ENCODE measurements at regions not wholly inside any gene's neighbourhood (a gene's known extent, or its start where the extent isn't known, plus 50 kb on each side); places are given as distances from the start of the nearest gene placed in this dataset.

DNA sequence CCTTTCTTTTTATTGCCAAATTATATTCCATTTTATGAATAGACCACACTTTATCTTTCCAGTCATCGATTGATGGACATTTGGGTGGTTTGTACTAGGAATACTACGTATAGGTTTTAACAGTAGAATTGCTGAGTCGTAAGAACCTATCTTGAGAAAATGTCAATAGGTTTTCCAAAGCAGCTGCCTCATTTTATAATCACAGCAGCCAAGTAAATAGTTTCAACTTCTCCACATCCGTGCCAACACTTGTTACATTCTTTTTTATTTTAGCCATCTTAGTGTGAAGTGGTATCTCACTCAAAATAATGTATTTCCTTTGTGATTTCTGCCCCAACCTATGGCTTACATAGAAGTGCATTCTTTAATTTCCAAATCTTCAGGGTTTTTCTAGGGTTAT lies 479.2 kb downstream of the CDH26 start:
- no peaks in the 10 kb centered on the region for H3K4me1 ChIP-seq
- no peaks in the 10 kb centered on the region for H3K27me3 ChIP-seq (ENCODE audit: low read depth)
- TF ChIP-seq, protein P1, sequence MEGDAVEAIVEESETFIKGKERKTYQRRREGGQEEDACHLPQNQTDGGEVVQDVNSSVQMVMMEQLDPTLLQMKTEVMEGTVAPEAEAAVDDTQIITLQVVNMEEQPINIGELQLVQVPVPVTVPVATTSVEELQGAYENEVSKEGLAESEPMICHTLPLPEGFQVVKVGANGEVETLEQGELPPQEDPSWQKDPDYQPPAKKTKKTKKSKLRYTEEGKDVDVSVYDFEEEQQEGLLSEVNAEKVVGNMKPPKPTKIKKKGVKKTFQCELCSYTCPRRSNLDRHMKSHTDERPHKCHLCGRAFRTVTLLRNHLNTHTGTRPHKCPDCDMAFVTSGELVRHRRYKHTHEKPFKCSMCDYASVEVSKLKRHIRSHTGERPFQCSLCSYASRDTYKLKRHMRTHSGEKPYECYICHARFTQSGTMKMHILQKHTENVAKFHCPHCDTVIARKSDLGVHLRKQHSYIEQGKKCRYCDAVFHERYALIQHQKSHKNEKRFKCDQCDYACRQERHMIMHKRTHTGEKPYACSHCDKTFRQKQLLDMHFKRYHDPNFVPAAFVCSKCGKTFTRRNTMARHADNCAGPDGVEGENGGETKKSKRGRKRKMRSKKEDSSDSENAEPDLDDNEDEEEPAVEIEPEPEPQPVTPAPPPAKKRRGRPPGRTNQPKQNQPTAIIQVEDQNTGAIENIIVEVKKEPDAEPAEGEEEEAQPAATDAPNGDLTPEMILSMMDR (IDR thresholded peaks at IDR 0.05; ENCODE audit: borderline replicate concordance), result no peak
- H3K4me3 ChIP-seq, result no peak overlapping the region
- no peaks in the 10 kb centered on the region for H3K36me3 ChIP-seq
- no peak overlapping the region for H3K27ac ChIP-seq (replicated peaks)
- peaks cover 9% of the 10 kb centered on the region for H3K9me3 ChIP-seq (replicated peaks)
- intact Hi-C loops (cut with micrococcal nuclease), result no loop called here
- no peak for DNase-seq

DNA sequence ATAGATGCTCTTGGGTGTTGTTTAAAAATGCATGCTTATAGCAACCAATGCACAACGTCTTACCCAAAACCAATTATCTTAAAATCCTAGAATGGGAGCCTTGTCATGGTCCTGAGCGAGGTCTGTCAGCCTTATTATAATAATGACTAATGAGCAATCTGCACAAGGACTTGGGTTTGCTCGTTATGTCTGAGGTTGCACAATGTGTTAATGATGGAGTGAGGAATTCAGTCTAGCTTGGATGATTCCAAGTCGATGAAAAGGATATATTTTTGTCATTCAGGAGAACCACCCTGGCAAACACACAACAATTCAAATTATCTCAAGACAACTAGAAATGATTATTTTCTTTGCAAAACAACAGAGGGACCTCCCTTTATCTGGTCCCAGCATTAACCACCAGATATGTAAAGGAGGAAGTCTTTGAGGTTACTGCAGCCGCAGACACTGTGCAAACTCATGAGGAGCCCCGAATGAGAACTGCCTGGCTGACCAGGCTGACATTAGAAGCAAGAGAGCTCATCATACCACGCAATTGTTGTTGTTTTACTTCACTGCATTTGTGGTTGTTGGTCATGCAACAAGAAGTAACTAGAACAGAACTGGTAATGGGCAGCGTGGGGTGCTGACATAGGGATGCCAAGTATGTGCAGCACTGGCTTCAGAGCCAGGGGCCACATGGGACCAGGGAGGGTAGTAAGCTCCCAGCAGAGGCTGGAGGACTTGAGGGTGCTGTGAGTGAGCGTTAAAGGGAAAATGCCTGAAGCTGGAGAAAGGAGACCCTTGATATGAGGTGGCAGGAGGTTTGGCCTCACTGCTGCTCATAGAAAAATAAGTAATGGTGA lies 488.3 kb downstream of the CDH26 start:
- Histone ChIP-seq H3K4me1 (no peaks in the 10 kb centered on the region), H3K4me3 (no peak overlapping the region), H3K27ac (replicated peaks) (no peak overlapping the region), H3K36me3 (no peaks in the 10 kb centered on the region), H3K9me3 (replicated peaks) (no peaks in the 10 kb centered on the region), H3K27me3 (ENCODE audit: low read depth) (no peaks in the 10 kb centered on the region)
- TF ChIP-seq, protein P1 (IDR thresholded peaks at IDR 0.05; ENCODE audit: borderline replicate concordance), result no peak
- no peak for DNase-seq
- intact Hi-C loops (cut with micrococcal nuclease), result no loop called here

DNA sequence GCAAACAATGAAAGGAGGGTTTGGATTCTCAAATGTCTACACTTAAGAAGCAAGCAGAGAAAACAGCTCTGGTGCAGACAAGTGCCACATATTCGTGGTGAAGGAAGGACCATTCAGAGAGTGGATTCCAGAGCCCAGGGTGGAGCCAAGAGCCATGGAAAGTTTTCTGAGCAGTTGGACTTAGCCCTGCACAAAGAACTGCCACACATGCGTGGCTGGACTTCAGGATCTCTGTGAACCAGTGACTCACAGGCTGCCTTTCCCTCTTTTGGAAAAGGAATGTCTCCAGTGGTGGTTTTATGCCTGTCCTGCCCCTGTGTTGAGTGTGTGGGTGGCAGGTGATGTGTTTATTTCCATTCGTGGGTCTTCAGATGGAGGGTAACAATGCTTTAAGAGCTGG lies 489.5 kb downstream of the CDH26 start:
- no peak for DNase-seq
- intact Hi-C loops (cut with micrococcal nuclease), result no loop called here
- Histone ChIP-seq H3K4me1 (no peaks in the 10 kb centered on the region), H3K9me3 (replicated peaks) (no peaks in the 10 kb centered on the region), H3K27me3 (ENCODE audit: low read depth) (no peaks in the 10 kb centered on the region), H3K27ac (replicated peaks) (no peak overlapping the region), H3K36me3 (no peaks in the 10 kb centered on the region), H3K4me3 (no peak overlapping the region)
- TF ChIP-seq, protein P1 (IDR thresholded peaks at IDR 0.05; ENCODE audit: borderline replicate concordance), result no peak

DNA sequence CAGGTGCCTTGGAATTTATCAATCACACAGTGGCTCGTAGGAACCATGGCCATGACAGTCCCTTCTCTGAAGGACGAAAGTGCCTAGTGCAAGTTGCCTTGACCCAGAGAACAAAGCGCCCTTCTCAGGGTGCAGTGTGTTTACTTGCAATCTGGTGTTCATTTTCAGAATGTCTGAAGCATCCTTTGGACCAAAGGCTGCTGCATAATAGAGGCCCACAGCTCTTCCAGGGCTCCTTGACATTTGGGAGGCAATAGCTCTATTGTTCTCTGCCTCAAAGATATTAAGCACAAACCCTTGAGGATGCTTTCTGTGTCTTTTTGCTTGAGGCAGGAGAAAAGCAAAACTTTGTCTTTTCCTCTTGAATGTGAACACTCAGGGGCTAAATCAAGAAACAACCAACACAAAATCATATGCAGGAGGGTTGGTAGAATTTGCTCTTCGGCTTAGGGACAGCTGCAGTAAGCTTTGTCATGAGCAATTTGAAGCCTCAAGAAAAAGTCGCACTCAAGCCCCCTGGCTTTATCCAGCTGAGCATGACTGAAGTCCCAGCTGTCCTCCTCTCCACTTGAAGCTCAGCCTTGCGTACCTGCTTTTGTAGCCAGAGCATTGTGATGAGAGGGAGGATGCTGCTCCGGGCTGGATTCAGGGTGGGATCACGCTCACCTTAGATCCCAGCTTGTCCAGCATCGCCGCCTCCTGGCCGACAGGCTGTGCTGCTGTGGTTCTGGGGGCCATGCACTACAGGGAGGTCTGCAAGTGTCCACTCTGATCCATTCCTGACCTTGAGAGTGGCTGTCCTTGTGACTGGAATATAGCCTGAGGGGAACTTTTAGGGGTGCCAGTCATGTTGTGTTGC lies 495.4 kb downstream of the CDH26 start:
- intact Hi-C loops (cut with micrococcal nuclease), result no loop called here
- Histone ChIP-seq H3K27ac (replicated peaks) (no peak overlapping the region), H3K27me3 (ENCODE audit: low read depth) (no peaks in the 10 kb centered on the region), H3K4me1 (peaks cover 20% of the 10 kb centered on the region), H3K36me3 (no peaks in the 10 kb centered on the region), H3K9me3 (replicated peaks) (no peaks in the 10 kb centered on the region), H3K4me3 (no peak overlapping the region)
- TF ChIP-seq, protein P1 (IDR thresholded peaks at IDR 0.05; ENCODE audit: borderline replicate concordance), result no peak
- DNase-seq, result no peak

DNA sequence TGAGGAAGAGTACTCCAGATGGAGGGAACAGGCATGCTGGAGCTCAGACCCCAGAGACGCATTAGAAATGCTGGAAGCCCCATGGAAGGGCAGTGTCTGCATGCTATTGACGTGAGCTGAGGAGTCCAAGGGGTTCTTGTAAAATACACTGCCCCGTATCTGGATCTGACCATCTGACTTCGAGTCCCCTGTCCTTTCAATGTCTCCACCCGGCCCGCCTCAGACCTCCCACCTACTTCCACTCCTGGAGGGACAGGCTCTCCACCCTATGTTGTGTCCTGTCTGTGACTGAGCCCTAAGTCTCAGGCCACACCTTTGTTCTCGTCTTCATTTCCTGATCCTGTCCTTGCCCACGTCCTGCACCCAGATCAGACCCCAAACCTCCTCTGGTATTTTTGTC lies 496.3 kb downstream of the CDH26 start:
- intact Hi-C loops (cut with micrococcal nuclease), result no loop called here
- no peaks in the 10 kb centered on the region for H3K27me3 ChIP-seq (ENCODE audit: low read depth)
- no peaks in the 10 kb centered on the region for H3K9me3 ChIP-seq (replicated peaks)
- H3K4me1 ChIP-seq, result peaks cover 23% of the 10 kb centered on the region
- no peak overlapping the region for H3K4me3 ChIP-seq
- H3K36me3 ChIP-seq, result no peaks in the 10 kb centered on the region
- DNase-seq, result no peak
- TF ChIP-seq, protein P1 (IDR thresholded peaks at IDR 0.05; ENCODE audit: borderline replicate concordance), result no peak
- H3K27ac ChIP-seq (replicated peaks), result no peak overlapping the region
